ENCODE measurements at regions not wholly inside any gene's neighbourhood (a gene's known extent, or its start where the extent isn't known, plus 50 kb on each side); places are given as distances from the start of the nearest gene placed in this dataset.

GRCh38 chr4:188627892-188628291 is 488.7 kb downstream of the TRIML1 start:
- Histone ChIP-seq H4K20me1 (ENCODE audit: control insufficient read depth, insufficient read depth, low read depth, low read length) (no peaks in the 10 kb centered on the region), H3K4me1 (ENCODE audit: control insufficient read depth, low read length) (no peaks in the 10 kb centered on the region), H3F3A (ENCODE audit: control insufficient read depth, insufficient read depth) (no peaks in the 10 kb centered on the region), H3K36me3 (ENCODE audit: control insufficient read depth, low read length) (no peaks in the 10 kb centered on the region), H3K9me3 (ENCODE audit: control insufficient read depth, insufficient read depth, low read length) (peaks cover 9% of the 10 kb centered on the region; the same call in 1 of the 2 replicates), H3K4me2 (ENCODE audit: low read length) (no peak overlapping the region), H3K27me3 (ENCODE audit: control insufficient read depth, low read length) (no peaks in the 10 kb centered on the region), H3K27ac (ENCODE audit: low read depth, low read length) (no peak overlapping the region), H3K79me2 (ENCODE audit: control insufficient read depth, low read length) (no peaks in the 10 kb centered on the region), H3K4me3 (ENCODE audit: low read length) (no peak overlapping the region), H3K9me2 (replicated peaks; ENCODE audit: control insufficient read depth, low read length) (no peaks in the 10 kb centered on the region)
- no peak for TF ChIP-seq EZH2phosphoT487 (IDR thresholded peaks at IDR 0.05; ENCODE audit: borderline replicate concordance, low read length)
- TF ChIP-seq, protein P1, sequence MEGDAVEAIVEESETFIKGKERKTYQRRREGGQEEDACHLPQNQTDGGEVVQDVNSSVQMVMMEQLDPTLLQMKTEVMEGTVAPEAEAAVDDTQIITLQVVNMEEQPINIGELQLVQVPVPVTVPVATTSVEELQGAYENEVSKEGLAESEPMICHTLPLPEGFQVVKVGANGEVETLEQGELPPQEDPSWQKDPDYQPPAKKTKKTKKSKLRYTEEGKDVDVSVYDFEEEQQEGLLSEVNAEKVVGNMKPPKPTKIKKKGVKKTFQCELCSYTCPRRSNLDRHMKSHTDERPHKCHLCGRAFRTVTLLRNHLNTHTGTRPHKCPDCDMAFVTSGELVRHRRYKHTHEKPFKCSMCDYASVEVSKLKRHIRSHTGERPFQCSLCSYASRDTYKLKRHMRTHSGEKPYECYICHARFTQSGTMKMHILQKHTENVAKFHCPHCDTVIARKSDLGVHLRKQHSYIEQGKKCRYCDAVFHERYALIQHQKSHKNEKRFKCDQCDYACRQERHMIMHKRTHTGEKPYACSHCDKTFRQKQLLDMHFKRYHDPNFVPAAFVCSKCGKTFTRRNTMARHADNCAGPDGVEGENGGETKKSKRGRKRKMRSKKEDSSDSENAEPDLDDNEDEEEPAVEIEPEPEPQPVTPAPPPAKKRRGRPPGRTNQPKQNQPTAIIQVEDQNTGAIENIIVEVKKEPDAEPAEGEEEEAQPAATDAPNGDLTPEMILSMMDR (IDR thresholded peaks at IDR 0.05; ENCODE audit: low read depth, low read length, poor library complexity, severe bottlenecking), result no peak

- no peaks in the 10 kb centered on the region for H4K20me1 ChIP-seq (ENCODE audit: control insufficient read depth, insufficient read depth, low read depth, low read length)
Observed at GRCh38 chr4:188639479-188640100, 500.3 kb downstream of the TRIML1 start.

GRCh38 chr4:188647820-188648370 is 508.7 kb downstream of the TRIML1 start:
- no peaks in the 10 kb centered on the region for H3K9me3 ChIP-seq (ENCODE audit: control insufficient read depth, insufficient read depth, low read length)
- H3K4me1 ChIP-seq (ENCODE audit: control insufficient read depth, low read length), result no peaks in the 10 kb centered on the region
- H4K20me1 ChIP-seq (ENCODE audit: control insufficient read depth, insufficient read depth, low read depth, low read length), result no peaks in the 10 kb centered on the region
- no peak for TF ChIP-seq EZH2phosphoT487 (IDR thresholded peaks at IDR 0.05; ENCODE audit: borderline replicate concordance, low read length)
- TF ChIP-seq, protein P1 (IDR thresholded peaks at IDR 0.05; ENCODE audit: low read depth, low read length, poor library complexity, severe bottlenecking), result no peak
- H3K27me3 ChIP-seq (ENCODE audit: control insufficient read depth, low read length), result no peaks in the 10 kb centered on the region
- no peaks in the 10 kb centered on the region for H3K9me2 ChIP-seq (replicated peaks; ENCODE audit: control insufficient read depth, low read length)
- no peaks in the 10 kb centered on the region for H3K79me2 ChIP-seq (ENCODE audit: control insufficient read depth, low read length)
- no peak overlapping the region for H3K27ac ChIP-seq (ENCODE audit: low read depth, low read length)
- H3K4me3 ChIP-seq (ENCODE audit: low read length), result no peak overlapping the region
- H3K36me3 ChIP-seq (ENCODE audit: control insufficient read depth, low read length), result no peaks in the 10 kb centered on the region
- H3F3A ChIP-seq (ENCODE audit: control insufficient read depth, insufficient read depth), result no peaks in the 10 kb centered on the region
- no peak overlapping the region for H3K4me2 ChIP-seq (ENCODE audit: low read length)

More at GRCh38 chr4:188639479-188640100, 500.3 kb downstream of the TRIML1 start:
- Histone ChIP-seq H3K36me3 (ENCODE audit: control insufficient read depth, low read length) (no peaks in the 10 kb centered on the region), H3K27ac (ENCODE audit: low read depth, low read length) (no peak overlapping the region), H3K4me1 (ENCODE audit: control insufficient read depth, low read length) (no peaks in the 10 kb centered on the region), H3K79me2 (ENCODE audit: control insufficient read depth, low read length) (no peaks in the 10 kb centered on the region), H3K9me3 (ENCODE audit: control insufficient read depth, insufficient read depth, low read length) (no peaks in the 10 kb centered on the region), H3K4me3 (ENCODE audit: low read length) (no peak overlapping the region), H3K4me2 (ENCODE audit: low read length) (no peak overlapping the region), H3F3A (ENCODE audit: control insufficient read depth, insufficient read depth) (no peaks in the 10 kb centered on the region), H3K27me3 (ENCODE audit: control insufficient read depth, low read length) (no peaks in the 10 kb centered on the region), H3K9me2 (replicated peaks; ENCODE audit: control insufficient read depth, low read length) (no peaks in the 10 kb centered on the region)
- TF ChIP-seq, protein P1 (IDR thresholded peaks at IDR 0.05; ENCODE audit: low read depth, low read length, poor library complexity, severe bottlenecking), result no peak
- no peak for TF ChIP-seq EZH2phosphoT487 (IDR thresholded peaks at IDR 0.05; ENCODE audit: borderline replicate concordance, low read length)

Data from DOHH2 (cell line).